ENCODE measurements at regions not wholly inside any gene's neighbourhood (a gene's known extent, or its start where the extent isn't known, plus 50 kb on each side); places are given as distances from the start of the nearest gene placed in this dataset.

DNA sequence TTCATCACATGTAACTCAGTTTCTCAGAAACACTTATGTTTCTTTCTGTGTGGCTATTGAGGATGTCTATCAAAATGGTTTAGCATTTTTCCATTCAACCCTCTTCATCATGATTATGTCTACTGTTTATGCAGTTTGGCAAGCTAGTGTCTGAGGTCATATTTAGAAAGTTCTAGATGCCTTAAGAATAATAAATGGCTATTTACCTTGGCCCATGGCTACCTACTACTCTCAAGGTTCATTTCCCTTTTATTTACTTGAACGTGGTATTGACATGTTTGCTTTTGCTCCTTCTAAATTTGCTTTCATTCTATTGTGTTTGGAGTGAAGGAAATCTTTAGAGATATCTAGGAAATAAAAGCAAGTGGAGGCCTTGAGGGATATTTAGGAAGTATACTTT lies 193.7 kb upstream of the OLFM3 start:
- TF ChIP-seq, protein P1, sequence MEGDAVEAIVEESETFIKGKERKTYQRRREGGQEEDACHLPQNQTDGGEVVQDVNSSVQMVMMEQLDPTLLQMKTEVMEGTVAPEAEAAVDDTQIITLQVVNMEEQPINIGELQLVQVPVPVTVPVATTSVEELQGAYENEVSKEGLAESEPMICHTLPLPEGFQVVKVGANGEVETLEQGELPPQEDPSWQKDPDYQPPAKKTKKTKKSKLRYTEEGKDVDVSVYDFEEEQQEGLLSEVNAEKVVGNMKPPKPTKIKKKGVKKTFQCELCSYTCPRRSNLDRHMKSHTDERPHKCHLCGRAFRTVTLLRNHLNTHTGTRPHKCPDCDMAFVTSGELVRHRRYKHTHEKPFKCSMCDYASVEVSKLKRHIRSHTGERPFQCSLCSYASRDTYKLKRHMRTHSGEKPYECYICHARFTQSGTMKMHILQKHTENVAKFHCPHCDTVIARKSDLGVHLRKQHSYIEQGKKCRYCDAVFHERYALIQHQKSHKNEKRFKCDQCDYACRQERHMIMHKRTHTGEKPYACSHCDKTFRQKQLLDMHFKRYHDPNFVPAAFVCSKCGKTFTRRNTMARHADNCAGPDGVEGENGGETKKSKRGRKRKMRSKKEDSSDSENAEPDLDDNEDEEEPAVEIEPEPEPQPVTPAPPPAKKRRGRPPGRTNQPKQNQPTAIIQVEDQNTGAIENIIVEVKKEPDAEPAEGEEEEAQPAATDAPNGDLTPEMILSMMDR (conservative IDR thresholded peaks at IDR 0.05), result no peak
- no peak overlapping the region for H3K27ac ChIP-seq

- no peak overlapping the region for H3K27ac ChIP-seq
- TF ChIP-seq, protein P1 (conservative IDR thresholded peaks at IDR 0.05), result no peak
Observed at GRCh38 chr1:102186536-102186935, 189.8 kb upstream of the OLFM3 start.

DNA sequence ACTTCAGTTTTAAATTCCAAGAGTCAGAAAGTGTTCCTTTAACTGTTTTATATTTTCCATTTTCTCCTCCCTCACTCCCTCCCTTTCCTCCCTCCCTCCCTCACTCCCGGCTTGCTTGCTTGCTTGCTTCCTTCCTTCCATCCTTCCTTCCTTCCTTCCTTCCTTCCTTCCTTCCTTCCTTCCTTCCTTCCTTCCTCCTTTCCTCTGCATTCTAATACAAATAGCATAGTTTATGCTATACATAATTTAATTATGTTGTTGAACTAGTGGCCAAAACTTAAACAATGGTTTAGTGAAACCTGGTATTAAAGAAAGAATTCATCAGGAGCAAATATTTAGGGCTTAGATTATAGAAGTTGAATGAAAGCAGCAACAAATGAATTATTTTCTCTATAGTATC lies 188.5 kb upstream of the OLFM3 start:
- H3K27ac ChIP-seq, result no peak overlapping the region
- TF ChIP-seq, protein P1 (conservative IDR thresholded peaks at IDR 0.05), result no peak

DNA sequence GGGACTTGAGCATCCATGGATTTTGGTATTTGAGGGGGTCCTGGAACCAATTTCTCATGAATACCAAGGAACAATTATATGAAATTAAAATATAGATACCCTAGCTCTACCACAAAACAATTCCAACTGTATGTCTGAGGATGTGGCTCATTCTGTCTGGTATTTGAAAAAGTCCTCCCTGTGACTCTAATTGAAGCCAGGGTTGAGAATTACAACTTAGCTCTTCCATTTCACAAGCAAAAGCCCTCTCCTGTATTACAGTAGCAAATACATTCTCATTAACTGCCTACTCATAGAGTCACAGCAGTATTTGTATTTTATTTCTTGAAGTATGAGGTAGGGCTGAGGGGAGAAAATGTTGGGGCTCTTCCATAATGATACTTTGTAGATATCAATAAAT lies 187.8 kb upstream of the OLFM3 start:
- H3K27ac ChIP-seq, result no peak overlapping the region
- TF ChIP-seq, protein P1 (conservative IDR thresholded peaks at IDR 0.05), result no peak

GRCh38 chr1:102183711-102184110 lies 187.0 kb upstream of the OLFM3 start:
- H3K27ac ChIP-seq, result no peak overlapping the region

GRCh38 chr1:102182603-102183260 lies 186.0 kb upstream of the OLFM3 start:
- TF ChIP-seq, protein P1 (conservative IDR thresholded peaks at IDR 0.05), result no peak
- H3K27ac ChIP-seq, result no peak overlapping the region

More at GRCh38 chr1:102183711-102184110, 187.0 kb upstream of the OLFM3 start:
- TF ChIP-seq, protein P1 (conservative IDR thresholded peaks at IDR 0.05), result no peak

DNA sequence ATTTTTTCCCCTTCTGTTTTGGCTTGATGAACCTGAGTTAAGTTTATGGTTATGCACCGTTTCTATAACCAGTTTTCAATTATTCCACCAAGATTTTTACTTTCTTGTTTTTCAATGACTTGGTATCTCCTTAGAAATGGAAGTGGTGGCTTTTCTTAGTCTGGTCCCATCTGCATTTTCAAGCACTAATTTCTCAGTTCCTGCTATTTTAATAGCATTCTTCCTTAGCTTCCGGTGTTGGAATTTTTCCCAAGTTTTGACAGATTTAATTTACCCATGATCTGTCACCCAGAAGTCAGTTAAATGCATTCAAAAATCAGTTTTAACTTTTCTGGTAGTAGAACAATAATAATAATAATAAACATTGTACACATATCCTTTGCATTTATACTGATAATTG lies 184.6 kb upstream of the OLFM3 start:
- H3K27ac ChIP-seq, result no peak overlapping the region

More for the DNA sequence above, 184.6 kb upstream of the OLFM3 start:
- TF ChIP-seq, protein P1 (conservative IDR thresholded peaks at IDR 0.05), result no peak
